Uterus (tissue), 3 donors: ENCODE measurements at regions not wholly inside any gene's neighbourhood (a gene's known extent, or its start where the extent isn't known, plus 50 kb on each side); places are given as distances from the start of the nearest gene placed in this dataset.

Source experiments
- DNase-seq, 2 donors: peaks; one replicate each; pipeline ENCODE4 v3.0.0-alpha.2; 2019 to 2020
- H3K27ac ChIP-seq, 2 donors: fragments of 200-600 bp; sonication (generic); 1 replicate in 1 of 2; 2 replicates in 1 of 2; pipeline ENCODE4 v1.5.1; 2016 to 2018
- H3K27me3 ChIP-seq, 2 donors: fragments of 200-600 bp; sonication (generic); one replicate each; pipeline ENCODE4 v1.5.1; 2018 to 2019; ENCODE audit warnings: control low read depth in 1 of 2
- H3K36me3 ChIP-seq, 2 donors: fragments of 200-600 bp; sonication (generic); one replicate each; pipeline ENCODE4 v1.5.1; 2019; ENCODE audit warnings: control low read depth in 1 of 2
- H3K4me1 ChIP-seq, 2 donors: fragments of 200-600 bp; sonication (generic); one replicate each; pipeline ENCODE4 v1.5.1; 2018 to 2019; ENCODE audit warnings: control low read depth in 1 of 2
- H3K4me3 ChIP-seq, 2 donors: fragments of 200-600 bp; sonication (generic); 1 replicate in 1 of 2; 2 replicates in 1 of 2; pipeline ENCODE4 v1.5.1; 2018 to 2019; ENCODE audit warnings: mild to moderate bottlenecking in 1 of 2
- H3K9me3 ChIP-seq, 2 donors: fragments of 200-600 bp; sonication (generic); one replicate each; pipeline ENCODE4 v1.5.1; 2019; ENCODE audit warnings: control low read depth in 1 of 2
- POLR2A ChIP-seq, 2 donors: fragments of 450-650 bp; IDR thresholded peaks; one replicate each; pipeline ENCODE4 v1.6.1; 2016; ENCODE audit warnings: antibody characterized with exemption in 2 of 2, mild to moderate bottlenecking in 1 of 2, moderate library complexity in 1 of 2
- intact Hi-C: fragments of 100-400 bp; cut with DNase I; formaldehyde crosslinking; loops from one replicate; pipeline ENCODE4 v1.15.1; 2023; ENCODE audit warnings: low total_unique reads
- TF ChIP-seq, protein P1 (sequence below), 4 experiments: fragments of 200-600 bp in 2 of 4; fragments of 450-650 bp in 2 of 4; sonication (generic) in 2 of 4; IDR thresholded peaks; one replicate each; pipeline ENCODE4 v1.5.1; 2016 to 2019; ENCODE audit warnings: antibody characterized with exemption in 4 of 4, mild to moderate bottlenecking in 2 of 4, moderate library complexity in 1 of 4
- donor health status: DM: yes; HTN: yes; CAD: no.

- no peak for DNase-seq
- no peaks in the 10 kb centered on the region for H3K4me1 ChIP-seq
- no peak overlapping the region for H3K4me3 ChIP-seq
- no peaks in the 10 kb centered on the region for H3K27me3 ChIP-seq
- no peak overlapping the region for H3K27ac ChIP-seq
- H3K36me3 ChIP-seq = no peaks in the 10 kb centered on the region
- H3K9me3 ChIP-seq = no peaks in the 10 kb centered on the region
- TF ChIP-seq POLR2A (IDR thresholded peaks at IDR 0.05) = no peak
- TF ChIP-seq, protein P1, sequence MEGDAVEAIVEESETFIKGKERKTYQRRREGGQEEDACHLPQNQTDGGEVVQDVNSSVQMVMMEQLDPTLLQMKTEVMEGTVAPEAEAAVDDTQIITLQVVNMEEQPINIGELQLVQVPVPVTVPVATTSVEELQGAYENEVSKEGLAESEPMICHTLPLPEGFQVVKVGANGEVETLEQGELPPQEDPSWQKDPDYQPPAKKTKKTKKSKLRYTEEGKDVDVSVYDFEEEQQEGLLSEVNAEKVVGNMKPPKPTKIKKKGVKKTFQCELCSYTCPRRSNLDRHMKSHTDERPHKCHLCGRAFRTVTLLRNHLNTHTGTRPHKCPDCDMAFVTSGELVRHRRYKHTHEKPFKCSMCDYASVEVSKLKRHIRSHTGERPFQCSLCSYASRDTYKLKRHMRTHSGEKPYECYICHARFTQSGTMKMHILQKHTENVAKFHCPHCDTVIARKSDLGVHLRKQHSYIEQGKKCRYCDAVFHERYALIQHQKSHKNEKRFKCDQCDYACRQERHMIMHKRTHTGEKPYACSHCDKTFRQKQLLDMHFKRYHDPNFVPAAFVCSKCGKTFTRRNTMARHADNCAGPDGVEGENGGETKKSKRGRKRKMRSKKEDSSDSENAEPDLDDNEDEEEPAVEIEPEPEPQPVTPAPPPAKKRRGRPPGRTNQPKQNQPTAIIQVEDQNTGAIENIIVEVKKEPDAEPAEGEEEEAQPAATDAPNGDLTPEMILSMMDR (IDR thresholded peaks at IDR 0.05) = no peak
- intact Hi-C loops = no loop called here
Observed at GRCh38 chr1:63004868-63005267, 220.9 kb downstream of the ATG4C start.

- intact Hi-C loops = no loop called here
- Histone ChIP-seq H3K4me1 (no peaks in the 10 kb centered on the region), H3K9me3 (no peaks in the 10 kb centered on the region), H3K27me3 (no peaks in the 10 kb centered on the region), H3K4me3 (no peak overlapping the region), H3K36me3 (no peaks in the 10 kb centered on the region), H3K27ac (no peak overlapping the region)
- DNase-seq = no peak
- TF ChIP-seq, protein P1 (IDR thresholded peaks at IDR 0.05) = no peak
- TF ChIP-seq POLR2A (IDR thresholded peaks at IDR 0.05) = no peak
Observed at GRCh38 chr1:63005812-63006211, 221.9 kb downstream of the ATG4C start.

- intact Hi-C loops = no loop called here
- Histone ChIP-seq H3K27me3 (no peaks in the 10 kb centered on the region), H3K4me3 (no peak overlapping the region), H3K4me1 (no peaks in the 10 kb centered on the region), H3K9me3 (no peaks in the 10 kb centered on the region), H3K36me3 (no peaks in the 10 kb centered on the region), H3K27ac (no peak overlapping the region)
- TF ChIP-seq, protein P1 (IDR thresholded peaks at IDR 0.05) = no peak
- no peak for TF ChIP-seq POLR2A (IDR thresholded peaks at IDR 0.05)
- DNase-seq = no peak
Observed at GRCh38 chr1:63009421-63009820, 225.5 kb downstream of the ATG4C start.

DNA sequence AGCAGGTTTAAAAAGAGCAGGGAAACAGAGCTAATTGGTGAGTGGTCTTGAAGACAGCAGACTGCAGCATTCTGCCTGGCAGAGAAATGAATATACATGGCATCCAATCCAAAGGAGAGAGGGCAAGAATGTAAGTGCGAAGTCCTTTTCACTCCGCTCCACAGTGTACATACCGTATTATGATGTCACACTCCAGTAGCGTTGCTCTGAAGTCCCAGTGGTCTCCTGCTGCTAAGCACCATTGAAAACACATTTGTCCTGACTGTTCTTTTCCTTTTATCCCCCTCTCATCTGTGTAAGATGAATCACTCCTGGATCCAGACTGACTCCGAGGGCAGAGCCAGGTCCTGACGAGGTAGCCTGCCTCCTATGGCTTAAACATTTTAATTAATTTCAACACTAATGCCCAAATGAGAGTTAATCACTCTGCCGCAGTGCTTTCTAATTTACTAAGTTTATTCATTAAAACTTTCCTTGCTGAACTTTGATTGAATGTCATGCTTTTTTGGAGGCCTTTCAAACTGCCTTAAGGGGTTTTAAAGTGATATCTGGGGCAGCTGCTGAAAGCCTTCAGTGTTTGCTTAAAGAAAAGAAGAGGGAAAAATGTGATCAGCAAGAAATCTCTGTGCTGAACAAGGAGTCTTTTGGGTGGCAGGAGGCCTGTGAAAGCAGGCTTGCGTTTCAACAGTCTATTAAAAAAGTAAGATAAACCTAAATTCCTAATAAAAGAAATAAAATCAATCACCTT is 227.2 kb downstream of the ATG4C start:
- Histone ChIP-seq H3K27ac (no peak overlapping the region), H3K36me3 (no peaks in the 10 kb centered on the region), H3K27me3 (no peaks in the 10 kb centered on the region), H3K4me3 (no peak overlapping the region), H3K4me1 (no peaks in the 10 kb centered on the region), H3K9me3 (no peaks in the 10 kb centered on the region)
- no peak for DNase-seq
- intact Hi-C loops = no loop called here
- no peak for TF ChIP-seq POLR2A (IDR thresholded peaks at IDR 0.05)
- TF ChIP-seq, protein P1 (IDR thresholded peaks at IDR 0.05) = no peak

DNA sequence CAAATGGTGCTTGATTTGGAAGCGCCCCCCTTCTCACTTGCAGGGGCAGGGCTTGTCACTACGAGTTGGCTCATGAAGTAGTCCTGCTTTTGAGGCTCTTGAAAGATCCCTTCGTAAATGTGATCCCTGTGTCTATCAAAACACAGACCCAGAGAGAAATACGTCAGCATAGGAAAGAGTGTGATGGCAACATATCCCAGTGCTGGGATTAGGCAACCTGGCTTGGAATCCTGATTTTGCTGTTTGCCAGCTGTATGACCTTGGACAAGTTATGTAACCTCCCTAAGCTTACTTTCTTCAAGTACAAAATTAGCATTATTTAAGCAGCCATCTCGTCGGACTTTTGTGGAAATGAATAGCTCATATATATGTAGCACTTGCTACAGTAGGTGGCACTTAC is 228.4 kb downstream of the ATG4C start:
- DNase-seq = no peak
- Histone ChIP-seq H3K27me3 (no peaks in the 10 kb centered on the region), H3K4me3 (no peak overlapping the region)

More for the DNA sequence above, 228.4 kb downstream of the ATG4C start:
- H3K9me3 ChIP-seq = no peaks in the 10 kb centered on the region
- no peaks in the 10 kb centered on the region for H3K36me3 ChIP-seq
- TF ChIP-seq POLR2A (IDR thresholded peaks at IDR 0.05) = no peak
- TF ChIP-seq, protein P1 (IDR thresholded peaks at IDR 0.05) = no peak
- H3K4me1 ChIP-seq = no peaks in the 10 kb centered on the region
- H3K27ac ChIP-seq = no peak overlapping the region
- intact Hi-C loops = no loop called here
